ENCODE measurements at regions not wholly inside any gene's neighbourhood (a gene's known extent, or its start where the extent isn't known, plus 50 kb on each side); places are given as distances from the start of the nearest gene placed in this dataset.

DNA sequence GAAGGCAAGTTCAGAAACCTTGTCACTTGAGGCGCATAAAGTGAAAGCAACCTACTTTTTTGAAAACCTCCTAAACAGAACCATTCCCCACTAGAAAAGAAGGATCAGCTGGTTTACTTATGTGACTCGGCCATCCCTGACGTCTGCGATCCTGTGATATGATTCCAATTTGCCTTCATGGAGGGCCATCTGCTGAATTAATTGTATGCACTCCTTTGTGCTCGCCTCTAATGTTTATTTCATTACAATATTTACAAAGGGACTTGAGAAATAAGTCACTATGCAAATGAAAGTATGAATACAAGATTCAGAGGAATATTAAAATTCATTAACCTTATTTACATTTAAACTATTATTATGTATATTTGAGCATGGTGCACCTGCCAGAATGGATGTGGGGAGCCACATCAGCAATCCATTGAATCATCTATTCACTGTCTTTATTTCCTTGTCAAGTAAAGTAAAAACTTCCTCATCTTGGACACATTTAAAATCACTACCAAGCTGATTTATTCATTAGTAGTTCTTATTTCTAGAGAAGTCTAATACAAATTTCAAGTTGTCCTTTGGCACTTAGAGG, 96.5 kb downstream of the RBM43 start:
- Histone ChIP-seq H3K4me2 (ENCODE audit: insufficient read depth, low read length) (no peak overlapping the region), H3K36me3 (ENCODE audit: control insufficient read depth in 2 of 2, extremely low read depth in 1 of 2, insufficient read depth in 2 of 2, low read length in 2 of 2) (no peaks in the 10 kb centered on the region), H3K27me3 (ENCODE audit: control insufficient read depth in 2 of 2, insufficient read depth in 2 of 2, low read length in 2 of 2) (peaks cover 10 to 13% of the 10 kb centered on the region in 2 experiments), H3K79me2 (ENCODE audit: control insufficient read depth, insufficient read depth, low read length) (no peaks in the 10 kb centered on the region), H3K9ac (replicated peaks; ENCODE audit: extremely low read depth, insufficient read depth, low read length) (no peak overlapping the region), H4K20me1 (replicated peaks; ENCODE audit: control insufficient read depth, extremely low read depth, insufficient read depth, low read length) (no peaks in the 10 kb centered on the region), H3K9me3 (replicated peaks; ENCODE audit: control insufficient read depth, insufficient read depth, low read length) (no peaks in the 10 kb centered on the region), H3K9me1 (replicated peaks; ENCODE audit: control insufficient read depth, extremely low read depth, insufficient read depth, low read length) (no peaks in the 10 kb centered on the region), H3K4me3 (replicated peaks in 1 of 3; ENCODE audit: insufficient read depth in 1 of 3, low read depth in 1 of 3, low read length in 3 of 3) (no peak overlapping the region), H3K27ac (ENCODE audit: insufficient read depth, low read depth, low read length) (no peak overlapping the region), H3K4me1 (ENCODE audit: control insufficient read depth, extremely low read depth, insufficient read depth, low read length) (no peaks in the 10 kb centered on the region), H2AFZ (ENCODE audit: low read depth, low read length) (no peak overlapping the region)
- intact Hi-C loops (cut with micrococcal nuclease) (no loop called here), dilution Hi-C loops (cut with MboI; ENCODE audit: extremely low pct_ligation_motif_present, low sequenced_read_pairs) (no loop called here)
- no TSS peak for BruUV-seq (replicated peaks)
- FAIRE-seq (no peak), DNase-seq (ENCODE audit: low read depth, low spot score) (no peak)
- CTCF ChIA-PET: interaction anchor here (1.1 kb wide), 1 partner anchor 74 kb away, joined by 3 read pairs; no protein-coding TSS in a partner anchor
- POLR2A ChIA-PET: no interaction called here
- TF ChIP-seq GATA2 (IDR thresholded peaks at IDR 0.05; ENCODE audit: insufficient read depth, insufficient read length, low read depth, low read length) (no peak), FOS (IDR thresholded peaks at IDR 0.05; ENCODE audit: borderline replicate concordance, insufficient read depth, low read length) (no peak), POLR2AphosphoS5 (IDR thresholded peaks at IDR 0.05; ENCODE audit: insufficient read depth, low read depth, low read length) (no peak), POLR2A (IDR thresholded peaks at IDR 0.05; ENCODE audit: low read depth, low read length) (no peak), MYC (IDR thresholded peaks at IDR 0.05; ENCODE audit: low read depth, low read length) (no peak), EZH2 (IDR thresholded peaks at IDR 0.05; ENCODE audit: borderline replicate concordance, low read depth, low read length, severe bottlenecking) (no peak), JUN (IDR thresholded peaks at IDR 0.05; ENCODE audit: borderline replicate concordance, insufficient read depth, insufficient read length, low read depth) (no peak)
- TF ChIP-seq, protein P1, sequence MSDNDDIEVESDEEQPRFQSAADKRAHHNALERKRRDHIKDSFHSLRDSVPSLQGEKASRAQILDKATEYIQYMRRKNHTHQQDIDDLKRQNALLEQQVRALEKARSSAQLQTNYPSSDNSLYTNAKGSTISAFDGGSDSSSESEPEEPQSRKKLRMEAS (IDR thresholded peaks at IDR 0.05; ENCODE audit: insufficient read depth, insufficient read length): no peak
- TF ChIP-seq, protein P2, sequence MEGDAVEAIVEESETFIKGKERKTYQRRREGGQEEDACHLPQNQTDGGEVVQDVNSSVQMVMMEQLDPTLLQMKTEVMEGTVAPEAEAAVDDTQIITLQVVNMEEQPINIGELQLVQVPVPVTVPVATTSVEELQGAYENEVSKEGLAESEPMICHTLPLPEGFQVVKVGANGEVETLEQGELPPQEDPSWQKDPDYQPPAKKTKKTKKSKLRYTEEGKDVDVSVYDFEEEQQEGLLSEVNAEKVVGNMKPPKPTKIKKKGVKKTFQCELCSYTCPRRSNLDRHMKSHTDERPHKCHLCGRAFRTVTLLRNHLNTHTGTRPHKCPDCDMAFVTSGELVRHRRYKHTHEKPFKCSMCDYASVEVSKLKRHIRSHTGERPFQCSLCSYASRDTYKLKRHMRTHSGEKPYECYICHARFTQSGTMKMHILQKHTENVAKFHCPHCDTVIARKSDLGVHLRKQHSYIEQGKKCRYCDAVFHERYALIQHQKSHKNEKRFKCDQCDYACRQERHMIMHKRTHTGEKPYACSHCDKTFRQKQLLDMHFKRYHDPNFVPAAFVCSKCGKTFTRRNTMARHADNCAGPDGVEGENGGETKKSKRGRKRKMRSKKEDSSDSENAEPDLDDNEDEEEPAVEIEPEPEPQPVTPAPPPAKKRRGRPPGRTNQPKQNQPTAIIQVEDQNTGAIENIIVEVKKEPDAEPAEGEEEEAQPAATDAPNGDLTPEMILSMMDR (IDR thresholded peaks at IDR 0.05; ENCODE audit: extremely low read depth in 1 of 2, insufficient read depth in 1 of 2, low read depth in 1 of 2, low read length in 2 of 2): no peak

All from endothelial cell of umbilical vein (primary cell).